Inferior parietal cortex (tissue), 1 donor: ENCODE measurements at regions not wholly inside any gene's neighbourhood (a gene's known extent, or its start where the extent isn't known, plus 50 kb on each side); places are given as distances from the start of the nearest gene placed in this dataset.
A peak's percentile ranks its signal among the peaks of the same experiment; 100 is the strongest.
"Not testable (repeated sequence)": the region's sequence is repeated elsewhere in the genome, so short reads cannot be mapped to it uniquely, and the experiment has no call there.

Experiments used
- DNase-seq: peaks from one replicate; pipeline ENCODE4 v3.0.0-alpha.2; 2016; ENCODE audit errors: extremely low spot score

- DNase-seq = no peak
These were observed 252.2 kb upstream of the SLITRK6 start for GRCh38 chr13:86051134-86052103.

DNA sequence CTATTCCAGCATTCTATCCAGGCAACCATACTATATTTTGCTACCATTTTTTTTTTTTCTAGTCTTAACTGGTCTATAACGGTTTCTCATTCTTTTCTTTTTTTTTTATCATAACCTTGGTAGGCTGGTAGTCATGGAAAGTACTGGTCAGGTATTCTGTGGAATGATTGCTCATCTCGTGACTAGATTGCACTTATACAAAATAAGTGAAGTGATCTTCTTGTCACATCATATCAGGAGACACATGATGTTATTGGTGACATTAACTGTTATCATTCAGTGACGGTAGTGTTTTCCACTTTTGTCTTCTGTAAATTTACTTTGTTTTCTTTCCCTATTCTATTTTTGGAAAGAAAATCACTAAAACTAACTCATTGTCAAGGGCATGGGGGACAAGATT is 239.3 kb upstream of the SLITRK6 start:
- no peak for DNase-seq

- DNase-seq = no peak
These were observed 221.3 kb upstream of the SLITRK6 start for GRCh38 chr13:86020351-86021002.

- DNase-seq = no peak
These were observed 207.1 kb upstream of the SLITRK6 start for GRCh38 chr13:86006317-86006716.

- DNase-seq = no peak
These were observed 203.8 kb upstream of the SLITRK6 start for GRCh38 chr13:86003029-86003428.

DNA sequence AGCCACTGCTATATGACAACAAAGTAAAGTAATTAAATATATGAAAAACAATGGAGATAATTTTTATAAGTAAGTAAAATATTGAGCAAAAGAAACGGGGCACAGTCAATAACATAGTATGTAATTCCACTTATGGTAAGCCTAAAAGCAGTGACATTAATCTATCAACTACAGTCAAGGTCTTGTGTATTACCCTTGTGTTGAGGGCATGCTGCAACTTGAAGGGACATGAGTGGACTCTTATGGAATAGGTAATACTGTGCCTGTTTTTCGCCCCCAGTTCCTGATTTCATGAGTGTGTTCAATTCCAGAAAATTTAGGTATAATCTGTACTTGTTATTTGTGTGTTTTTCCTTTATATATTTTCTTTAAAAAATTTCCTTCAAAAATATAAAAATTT is 201.3 kb upstream of the SLITRK6 start:
- no peak for DNase-seq

DNA sequence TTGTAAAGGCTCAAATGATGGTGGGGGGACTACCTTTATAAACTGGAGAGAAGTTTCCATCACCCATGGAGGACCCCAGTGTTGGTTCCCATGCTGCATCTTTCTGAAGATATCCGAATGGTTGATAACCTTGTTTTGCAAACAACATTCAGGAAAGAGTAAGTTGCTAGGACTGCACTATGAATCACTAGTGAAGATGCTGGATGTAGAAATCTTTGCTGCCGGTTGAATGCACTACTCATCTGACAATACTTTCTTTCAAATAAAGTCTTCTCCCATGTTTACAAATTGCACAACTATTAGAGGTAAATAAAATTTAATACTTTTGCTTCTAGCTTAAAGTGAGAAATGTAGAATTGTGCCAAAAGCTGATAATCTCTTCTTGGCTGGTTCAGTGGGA is 198.4 kb upstream of the SLITRK6 start:
- DNase-seq = no peak

GRCh38 chr13:85995788-85996418 is 196.7 kb upstream of the SLITRK6 start:
- DNase-seq = no peak

GRCh38 chr13:85993567-85993966 is 194.3 kb upstream of the SLITRK6 start:
- DNase-seq = no peak

DNA sequence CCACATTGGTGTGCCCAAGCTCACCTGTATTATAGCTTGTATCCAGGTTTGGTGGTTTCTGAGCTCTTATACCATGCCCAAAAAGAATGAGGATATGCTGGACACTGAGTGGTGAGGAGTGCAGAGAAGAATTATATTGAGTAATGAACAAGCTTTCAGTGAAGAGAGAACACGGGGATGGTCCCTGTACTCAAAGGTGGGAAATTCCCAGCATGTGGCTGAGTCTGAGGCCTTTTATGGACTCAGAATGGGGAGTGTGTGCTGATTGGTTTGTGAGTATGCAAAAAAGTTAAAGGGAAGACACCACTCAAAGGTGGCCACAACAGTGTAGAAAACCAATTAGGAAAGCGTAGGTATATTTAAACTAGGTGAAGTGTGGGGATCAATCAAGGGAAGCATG is 191.2 kb upstream of the SLITRK6 start:
- no peak for DNase-seq

DNA sequence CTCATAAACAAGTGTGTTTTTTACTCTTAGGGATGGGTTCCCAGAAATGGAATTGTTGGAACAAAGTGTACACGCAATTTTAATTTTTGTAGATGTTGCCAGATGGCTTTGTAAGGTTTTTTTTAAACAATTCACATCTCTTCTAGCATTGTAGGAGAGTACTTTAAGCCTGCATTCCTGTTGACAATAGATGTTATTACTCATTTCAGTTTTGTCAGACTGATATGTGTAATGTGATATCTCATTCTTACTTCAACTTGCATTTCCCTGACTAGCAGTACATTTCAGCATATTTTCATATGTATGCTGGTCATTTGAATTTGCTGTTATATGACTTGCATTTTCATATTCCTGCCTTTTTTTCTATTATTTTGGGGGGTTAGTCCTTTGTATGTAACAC is 186.6 kb upstream of the SLITRK6 start:
- DNase-seq = peak; percentile 13

GRCh38 chr13:85982102-85982501 is 182.9 kb upstream of the SLITRK6 start:
- DNase-seq = no peak

- not testable (repeated sequence) for DNase-seq
These were observed 181.2 kb upstream of the SLITRK6 start for GRCh38 chr13:85980447-85980846.

DNA sequence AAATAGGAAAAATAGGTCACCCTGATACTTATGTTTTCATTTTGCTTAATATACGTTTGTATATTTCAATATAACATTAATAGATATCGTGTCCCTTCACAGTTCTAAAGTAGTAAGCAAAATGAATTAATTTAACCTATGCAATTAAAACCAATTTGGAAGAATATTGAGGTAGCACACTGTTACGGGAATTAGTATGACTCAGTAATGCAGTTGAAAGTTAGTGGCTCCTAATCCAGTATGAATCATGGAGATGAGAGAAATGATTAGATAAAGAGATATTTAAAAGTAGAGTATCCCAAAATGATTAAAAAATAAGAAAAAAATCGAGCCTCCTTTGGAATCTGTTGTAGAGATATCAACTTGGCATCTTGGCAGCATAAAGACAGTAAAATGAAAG is 177.0 kb upstream of the SLITRK6 start:
- no peak for DNase-seq

DNA sequence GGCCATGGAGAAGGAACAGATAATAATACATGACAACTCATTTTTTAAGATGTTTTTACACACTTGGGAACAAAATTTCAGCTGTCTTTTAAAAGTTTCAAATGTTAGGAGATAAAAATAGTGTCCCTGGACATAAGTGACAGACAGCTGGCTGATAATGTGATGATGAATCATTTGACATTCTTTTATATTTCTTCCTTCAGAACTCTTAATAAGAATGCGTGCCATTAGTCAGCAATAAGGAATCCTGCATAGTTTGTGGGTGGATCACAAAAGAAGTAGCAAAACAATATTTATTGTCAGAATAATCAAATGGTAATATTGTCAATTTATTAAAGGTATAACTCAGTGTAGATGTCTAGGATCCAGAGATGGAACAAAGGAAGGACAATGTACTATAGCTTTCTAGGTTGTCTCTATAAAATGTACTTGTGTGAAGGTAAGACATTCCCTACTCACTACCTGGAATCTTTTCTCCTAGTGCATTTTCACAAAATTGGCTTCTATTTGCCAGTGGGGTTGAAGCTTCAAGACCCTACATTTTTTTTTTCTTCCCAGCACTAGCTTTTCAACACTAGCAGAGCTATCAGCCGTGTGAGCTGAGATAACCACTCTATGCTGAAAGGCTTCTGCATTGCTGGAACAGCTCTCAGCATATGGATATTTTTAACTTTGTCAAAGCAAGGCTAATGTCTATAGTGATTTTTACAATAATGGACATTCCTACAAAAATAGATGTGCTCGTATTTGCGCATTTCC is 175.6 kb upstream of the SLITRK6 start:
- no peak for DNase-seq

DNA sequence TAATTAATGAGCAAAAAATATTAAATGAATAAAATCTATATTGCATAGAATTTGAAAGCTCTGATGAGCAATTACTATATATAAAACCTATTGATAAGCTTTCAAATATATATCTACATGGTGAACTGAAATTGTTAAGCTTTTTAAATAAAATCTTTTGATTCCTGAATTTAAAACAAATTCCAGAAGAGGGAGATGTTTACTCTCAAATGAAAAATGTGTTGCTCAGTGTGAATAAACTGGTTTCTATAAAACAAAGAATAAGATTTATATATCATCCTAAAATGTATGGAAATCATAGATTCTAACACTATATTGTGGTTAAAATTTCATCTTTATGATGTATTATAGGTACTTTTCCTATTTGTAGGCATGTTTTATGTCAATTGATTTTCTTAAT is 171.5 kb upstream of the SLITRK6 start:
- peak; percentile 9 for DNase-seq

- no peak for DNase-seq
These were observed 170.1 kb upstream of the SLITRK6 start for GRCh38 chr13:85969331-85969730.

DNA sequence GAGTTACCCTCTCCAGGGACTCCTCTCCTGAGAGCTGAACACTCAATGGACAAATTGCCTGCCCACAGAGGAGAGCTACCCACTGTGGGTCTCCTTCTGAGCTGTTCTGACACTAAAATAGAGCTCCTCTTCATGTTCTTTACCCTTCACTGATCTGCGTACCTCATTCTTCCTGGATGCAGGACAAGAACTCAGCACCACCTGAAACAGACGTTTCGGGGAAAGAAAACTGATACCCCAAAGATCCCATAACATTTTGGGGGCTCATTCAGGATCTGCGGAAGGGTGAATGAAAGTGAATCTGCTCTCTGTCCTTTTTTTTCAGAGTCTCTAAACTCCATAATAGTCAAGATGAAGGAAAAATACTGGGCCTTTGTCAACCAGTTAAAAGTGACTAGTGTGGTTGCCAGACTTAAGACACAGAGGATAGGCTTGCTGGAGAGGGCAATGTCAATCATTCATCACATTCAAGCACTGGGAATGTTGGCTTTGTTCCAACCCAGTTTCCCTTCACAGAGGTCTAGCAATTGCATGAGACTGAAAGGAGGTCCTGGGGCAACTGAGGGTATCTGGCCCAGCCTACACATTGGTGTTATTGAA is 136.7 kb upstream of the SLITRK6 start:
- DNase-seq = no peak

- no peak for DNase-seq
These were observed 130.9 kb upstream of the SLITRK6 start for GRCh38 chr13:85930108-85930507.

DNA sequence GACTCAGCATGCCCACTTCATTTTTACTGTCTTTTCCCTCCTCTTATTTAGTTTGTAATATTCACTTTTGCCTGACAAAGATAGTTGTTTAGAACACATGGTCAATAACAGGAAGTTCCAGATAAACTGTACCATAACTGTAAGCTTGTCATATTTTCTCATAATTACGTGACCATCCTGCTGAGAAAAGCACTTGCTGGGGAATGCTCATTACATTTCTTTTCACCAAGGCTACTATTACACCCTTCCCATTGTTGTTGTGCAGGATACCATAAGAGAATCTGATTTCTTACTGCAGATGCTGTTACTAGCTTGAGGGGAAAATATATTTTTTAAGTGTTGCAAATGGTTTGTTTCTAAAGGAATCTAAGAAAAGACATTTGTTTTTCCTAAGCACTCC is 111.7 kb upstream of the SLITRK6 start:
- no peak for DNase-seq

- DNase-seq = no peak
These were observed 101.3 kb upstream of the SLITRK6 start for GRCh38 chr13:85900521-85900920.
